ENCODE measurements at regions not wholly inside any gene's neighbourhood (a gene's known extent, or its start where the extent isn't known, plus 50 kb on each side); places are given as distances from the start of the nearest gene placed in this dataset.

- no peak for ATAC-seq (ENCODE audit: low read depth)
- Histone ChIP-seq H3K27ac (ENCODE audit: low read length in 2 of 2) (no peak overlapping the region), H3K9me3 (ENCODE audit: control extremely low read depth in 1 of 3, control insufficient read depth in 2 of 3, insufficient read depth in 1 of 3, low read length in 2 of 3) (no peaks in the 10 kb centered on the region), H3K4me3 (ENCODE audit: control extremely low read depth in 1 of 5, extremely low read depth in 1 of 5, insufficient read depth in 1 of 5, low read depth in 2 of 5, low read length in 4 of 5) (no peak overlapping the region), H4K20me1 (ENCODE audit: control insufficient read depth, insufficient read depth, low read length, poor library complexity, severe bottlenecking) (no peaks in the 10 kb centered on the region), H3K79me2 (ENCODE audit: control insufficient read depth, insufficient read depth, low read length) (no peaks in the 10 kb centered on the region), H2AFZ (ENCODE audit: insufficient read depth, low read depth, low read length, poor library complexity, severe bottlenecking) (no peak overlapping the region), H3K4me1 (ENCODE audit: control insufficient read depth in 2 of 2, insufficient read depth in 2 of 2, low read length in 2 of 2) (no peaks in the 10 kb centered on the region), H3K36me3 (replicated peaks in 1 of 2; ENCODE audit: control extremely low read depth in 1 of 2, control insufficient read depth in 1 of 2, extremely low read depth in 1 of 2, insufficient read depth in 2 of 2, low read length in 1 of 2) (no peaks in the 10 kb centered on the region), H3K4me2 (replicated peaks; ENCODE audit: low read depth, low read length, poor library complexity, severe bottlenecking) (no peak overlapping the region), H3K27me3 (replicated peaks in 1 of 4; ENCODE audit: control extremely low read depth in 1 of 4, control insufficient read depth in 3 of 4, insufficient read depth in 4 of 4, low read length in 3 of 4) (no peaks in the 10 kb centered on the region), H3K9ac (ENCODE audit: low read length) (no peak overlapping the region)
- Mint-ChIP-seq H3K27ac (no peak overlapping the region), H3K27me3 (no peaks in the 10 kb centered on the region), H3K4me3 (no peak overlapping the region), H3K4me1 (no peaks in the 10 kb centered on the region), H3K9me3 (ENCODE audit: insufficient read depth) (no peaks in the 10 kb centered on the region)
- ChIA-PET CTCF (no interaction called here), POLR2A (no interaction called here)
- TF ChIP-seq EZH2 (IDR thresholded peaks at IDR 0.05; ENCODE audit: borderline replicate concordance, insufficient read depth, low read depth, low read length, poor library complexity, severe bottlenecking): no peak
- WGBS (ENCODE audit: insufficient coverage): no CpG with 5 or more reads among the region's 1 CpG
- intact Hi-C loops (cut with micrococcal nuclease): no loop called here
- no peak for DNase-seq
Measured at GRCh38 chr1:238955934-238956333, 430.4 kb upstream of the CHRM3 start.

- no peak overlapping the region for H3K27ac Mint-ChIP-seq
- no peak overlapping the region for H3K27ac ChIP-seq (ENCODE audit: low read length in 2 of 2)
- POLR2A ChIA-PET: no interaction called here
- no peaks in the 10 kb centered on the region for H4K20me1 ChIP-seq (ENCODE audit: control insufficient read depth, insufficient read depth, low read length, poor library complexity, severe bottlenecking)
- no peaks in the 10 kb centered on the region for H3K79me2 ChIP-seq (ENCODE audit: control insufficient read depth, insufficient read depth, low read length)
- H3K4me3 Mint-ChIP-seq: no peak overlapping the region
- no peaks in the 10 kb centered on the region for H3K4me1 Mint-ChIP-seq
- no peak overlapping the region for H3K4me2 ChIP-seq (replicated peaks; ENCODE audit: low read depth, low read length, poor library complexity, severe bottlenecking)
- no peaks in the 10 kb centered on the region for H3K9me3 ChIP-seq (ENCODE audit: control extremely low read depth in 1 of 3, control insufficient read depth in 2 of 3, insufficient read depth in 1 of 3, low read length in 2 of 3)
- H3K36me3 ChIP-seq (replicated peaks in 1 of 2; ENCODE audit: control extremely low read depth in 1 of 2, control insufficient read depth in 1 of 2, extremely low read depth in 1 of 2, insufficient read depth in 2 of 2, low read length in 1 of 2): no peaks in the 10 kb centered on the region
- no CpG with 5 or more reads among the region's 2 CpGs for WGBS (ENCODE audit: insufficient coverage)
- H2AFZ ChIP-seq (ENCODE audit: insufficient read depth, low read depth, low read length, poor library complexity, severe bottlenecking): no peak overlapping the region
- no peak overlapping the region for H3K9ac ChIP-seq (ENCODE audit: low read length)
- TF ChIP-seq EZH2 (IDR thresholded peaks at IDR 0.05; ENCODE audit: borderline replicate concordance, insufficient read depth, low read depth, low read length, poor library complexity, severe bottlenecking): no peak
- TF ChIP-seq CTCF (IDR thresholded peaks at IDR 0.05): no peak
- H3K4me3 ChIP-seq (ENCODE audit: control extremely low read depth in 1 of 5, extremely low read depth in 1 of 5, insufficient read depth in 1 of 5, low read depth in 2 of 5, low read length in 4 of 5): no peak overlapping the region
- no peaks in the 10 kb centered on the region for H3K27me3 Mint-ChIP-seq
- ATAC-seq (ENCODE audit: low read depth) (no peak), DNase-seq (no peak)
- intact Hi-C loops (cut with micrococcal nuclease): no loop called here
- CTCF ChIA-PET: no interaction called here
- H3K4me1 ChIP-seq (ENCODE audit: control insufficient read depth in 2 of 2, insufficient read depth in 2 of 2, low read length in 2 of 2): no peaks in the 10 kb centered on the region
- no peaks in the 10 kb centered on the region for H3K27me3 ChIP-seq (replicated peaks in 1 of 4; ENCODE audit: control extremely low read depth in 1 of 4, control insufficient read depth in 3 of 4, insufficient read depth in 4 of 4, low read length in 3 of 4)
- H3K9me3 Mint-ChIP-seq (ENCODE audit: insufficient read depth): no peaks in the 10 kb centered on the region
Measured at GRCh38 chr1:238954865-238955264, 431.5 kb upstream of the CHRM3 start.

Data from B cell (primary cell).